Loucy (cell line): ENCODE measurements at regions not wholly inside any gene's neighbourhood (a gene's known extent, or its start where the extent isn't known, plus 50 kb on each side); places are given as distances from the start of the nearest gene placed in this dataset.

Experiments
- H2AFZ ChIP-seq: fragments of 200-600 bp; sonication (generic); 2 replicates; pipeline ENCODE4 v1.6.0; 2016; ENCODE audit warnings: antibody characterized with exemption, mild to moderate bottlenecking, low read length, moderate library complexity
- H3F3A ChIP-seq: fragments of 200-600 bp; 2 replicates; pipeline ENCODE4 v1.6.0; 2016; ENCODE audit warnings: antibody characterized with exemption, low read depth, mild to moderate bottlenecking
- H3K27me3 ChIP-seq: fragments of 200-600 bp; sonication (generic); 2 replicates; pipeline ENCODE4 v1.6.1; 2014; ENCODE audit warnings: low read length, mild to moderate bottlenecking; ENCODE audit not compliant: insufficient read depth, poor library complexity, severe bottlenecking
- H3K36me3 ChIP-seq: fragments of 200-600 bp; sonication (generic); 2 replicates; pipeline ENCODE4 v1.6.1; 2016; ENCODE audit warnings: low read length; ENCODE audit not compliant: insufficient read depth
- H3K4me1 ChIP-seq: fragments of 200-600 bp; sonication (generic); 2 replicates; pipeline ENCODE4 v1.5.1; 2014; ENCODE audit warnings: low read length, mild to moderate bottlenecking; ENCODE audit not compliant: insufficient read depth, poor library complexity, severe bottlenecking
- H3K4me2 ChIP-seq: fragments of 200-600 bp; sonication (generic); 2 replicates; pipeline ENCODE4 v1.6.0; 2014; ENCODE audit warnings: antibody characterized with exemption, low read length, low read depth, mild to moderate bottlenecking; ENCODE audit not compliant: poor library complexity, severe bottlenecking
- H3K4me3 ChIP-seq: fragments of 200-600 bp; sonication (generic); 2 replicates; pipeline ENCODE4 v1.5.1; 2014; ENCODE audit warnings: low read length, mild to moderate bottlenecking, mixed read lengths; ENCODE audit not compliant: poor library complexity, severe bottlenecking
- H3K79me2 ChIP-seq: fragments of 200-600 bp; sonication (generic); 2 replicates; pipeline ENCODE4 v1.6.1; 2014; ENCODE audit warnings: low read length; ENCODE audit not compliant: insufficient read depth
- H3K9ac ChIP-seq: fragments of 200-600 bp; sonication (generic); 2 replicates; pipeline ENCODE4 v1.6.0; 2014; ENCODE audit warnings: mild to moderate bottlenecking, low read depth, low read length, moderate library complexity; ENCODE audit not compliant: poor library complexity, severe bottlenecking
- H3K9me2 ChIP-seq: fragments of 200-600 bp; sonication (generic); replicated peaks from 2 replicates; pipeline ENCODE4 v1.6.1; 2016; ENCODE audit warnings: low read depth, low read length, mixed read lengths
- H3K9me3 ChIP-seq: fragments of 200-600 bp; sonication (generic); 2 replicates; pipeline ENCODE4 v1.6.1; 2014; ENCODE audit warnings: mild to moderate bottlenecking, antibody characterized with exemption, low read length, low read depth; ENCODE audit not compliant: insufficient read depth
- H4K20me1 ChIP-seq: fragments of 200-600 bp; sonication (generic); 2 replicates; pipeline ENCODE4 v1.6.0; 2014; ENCODE audit warnings: antibody characterized with exemption, low read length, mild to moderate bottlenecking; ENCODE audit not compliant: insufficient read depth, poor library complexity, severe bottlenecking
- CTCF ChIP-seq: fragments of 200-600 bp; sonication (generic); conservative IDR thresholded peaks from 2 replicates; pipeline ENCODE4 v1.5.1; 2014; ENCODE audit warnings: mild to moderate bottlenecking, antibody characterized with exemption, low read length
- EZH2phosphoT487 ChIP-seq: fragments of 200-600 bp; IDR thresholded peaks from 2 replicates; pipeline ENCODE4 v1.6.1; 2018; ENCODE audit warnings: antibody characterized with exemption, mild to moderate bottlenecking, moderate library complexity, borderline replicate concordance

- TF ChIP-seq EZH2phosphoT487 (no peak), CTCF (no peak)
- Histone ChIP-seq H3K79me2 (no peaks in the 10 kb centered on the region), H3K36me3 (no peaks in the 10 kb centered on the region), H4K20me1 (no peaks in the 10 kb centered on the region), H3K4me3 (no peak overlapping the region), H2AFZ (no peak overlapping the region), H3K27me3 (no peaks in the 10 kb centered on the region), H3F3A (no peaks in the 10 kb centered on the region), H3K9me2 (no peaks in the 10 kb centered on the region), H3K4me1 (no peaks in the 10 kb centered on the region), H3K9me3 (no peaks in the 10 kb centered on the region), H3K9ac (no peak overlapping the region), H3K4me2 (no peak overlapping the region)
These were observed 263.6 kb upstream of the CTSO start for GRCh38 chr4:156217236-156217635.

- no peaks in the 10 kb centered on the region for H3K79me2 ChIP-seq
- no peaks in the 10 kb centered on the region for H3K27me3 ChIP-seq
- no peaks in the 10 kb centered on the region for H3K9me2 ChIP-seq
- no peaks in the 10 kb centered on the region for H4K20me1 ChIP-seq
- H2AFZ ChIP-seq: no peak overlapping the region
- no peak overlapping the region for H3K9ac ChIP-seq
- TF ChIP-seq CTCF (no peak), EZH2phosphoT487 (no peak)
- H3K4me1 ChIP-seq: no peaks in the 10 kb centered on the region
- H3F3A ChIP-seq: no peaks in the 10 kb centered on the region
- H3K4me3 ChIP-seq: no peak overlapping the region
- H3K9me3 ChIP-seq: no peaks in the 10 kb centered on the region
- H3K36me3 ChIP-seq: no peaks in the 10 kb centered on the region
- H3K4me2 ChIP-seq: no peak overlapping the region
These were observed 247.4 kb upstream of the CTSO start for GRCh38 chr4:156201050-156201449.

- no peak for TF ChIP-seq EZH2phosphoT487
- TF ChIP-seq CTCF: no peak
- H3K4me2 ChIP-seq: no peak overlapping the region
- no peak overlapping the region for H2AFZ ChIP-seq
- no peaks in the 10 kb centered on the region for H3F3A ChIP-seq
- no peaks in the 10 kb centered on the region for H3K36me3 ChIP-seq
- H3K4me3 ChIP-seq: no peak overlapping the region
- H3K4me1 ChIP-seq: no peaks in the 10 kb centered on the region
- no peak overlapping the region for H3K9ac ChIP-seq
- H3K79me2 ChIP-seq: no peaks in the 10 kb centered on the region
- no peaks in the 10 kb centered on the region for H3K27me3 ChIP-seq
- H3K9me2 ChIP-seq: no peaks in the 10 kb centered on the region
- H3K9me3 ChIP-seq: no peaks in the 10 kb centered on the region
- no peaks in the 10 kb centered on the region for H4K20me1 ChIP-seq
These were observed 244.8 kb upstream of the CTSO start for GRCh38 chr4:156198511-156198910.
